ENCODE measurements at regions not wholly inside any gene's neighbourhood (a gene's known extent, or its start where the extent isn't known, plus 50 kb on each side); places are given as distances from the start of the nearest gene placed in this dataset.
"Not testable (repeated sequence)": the region's sequence is repeated elsewhere in the genome, so short reads cannot be mapped to it uniquely, and the experiment has no call there.

DNA sequence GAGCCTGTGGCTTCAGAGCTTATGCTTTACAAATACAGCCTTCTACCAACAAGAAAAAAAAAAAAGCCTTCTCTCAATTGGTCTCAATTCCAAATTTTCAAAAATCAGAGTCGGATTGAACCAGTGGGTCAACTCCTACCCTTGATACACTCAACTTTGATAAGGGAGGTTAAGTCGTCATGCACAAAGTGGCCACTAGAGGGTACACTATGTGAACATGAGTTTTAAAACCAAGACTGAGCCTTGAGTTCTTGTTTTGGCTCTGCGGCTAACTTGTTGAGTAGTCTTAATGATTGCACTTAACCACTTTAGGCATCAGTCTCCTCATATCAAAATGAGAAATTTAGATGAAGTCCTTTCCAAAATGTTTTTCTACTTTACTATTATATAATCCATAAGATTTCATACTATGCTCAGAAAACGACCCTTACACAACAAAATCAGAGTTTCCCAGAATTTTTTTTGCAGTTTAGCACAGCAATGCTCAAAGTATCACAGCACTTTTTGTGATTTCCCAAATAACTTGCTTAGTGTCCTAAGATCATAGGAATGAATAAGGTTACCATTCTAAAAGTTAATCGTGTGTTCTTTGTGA lies 92.9 kb upstream of the MTAP start:
- H3K4me3 Mint-ChIP-seq: no peak overlapping the region
- peaks cover under 1% of the 10 kb centered on the region for H3K9me3 Mint-ChIP-seq
- DNase-seq: no peak
- H3K27ac Mint-ChIP-seq: no peak overlapping the region
- H3K27me3 Mint-ChIP-seq: no peaks in the 10 kb centered on the region
- ATAC-seq (ENCODE audit: low read depth): no peak
- H3K4me1 Mint-ChIP-seq: peaks cover 9% of the 10 kb centered on the region
- POLR2A ChIA-PET: interaction anchor here (0.6 kb wide), 1 partner anchor 47 kb away, joined by 3 read pairs; no protein-coding TSS in a partner anchor
- no peaks in the 10 kb centered on the region for H3K36me3 Mint-ChIP-seq

- no peak overlapping the region for H3K4me3 Mint-ChIP-seq
- POLR2A ChIA-PET: no interaction called here
Measured at GRCh38 chr9:21710548-21711191, 91.8 kb upstream of the MTAP start.

DNA sequence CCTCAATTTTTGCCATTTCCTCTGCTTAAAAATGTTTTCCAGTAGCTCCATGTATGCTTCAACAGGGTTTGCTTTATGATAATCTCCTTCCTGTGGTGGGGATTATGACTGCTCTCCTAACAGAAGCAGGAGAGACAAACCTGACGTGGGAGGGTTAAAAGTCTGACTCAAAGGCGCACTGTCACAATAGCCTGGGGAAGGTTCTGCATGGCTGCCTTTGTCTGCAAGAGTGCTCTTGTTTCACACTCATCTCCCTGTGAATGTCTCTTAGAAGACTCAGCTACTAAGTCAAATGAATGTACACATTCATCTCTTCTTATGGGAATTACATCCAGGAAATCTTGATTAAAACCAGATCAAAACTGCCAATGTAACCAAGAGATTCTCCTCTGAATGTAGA lies 90.9 kb upstream of the MTAP start:
- POLR2A ChIA-PET: no interaction called here
- Mint-ChIP-seq H3K9me3 (peaks cover 7% of the 10 kb centered on the region), H3K4me1 (peaks cover 9% of the 10 kb centered on the region), H3K4me3 (no peak overlapping the region), H3K27me3 (no peaks in the 10 kb centered on the region), H3K27ac (no peak overlapping the region), H3K36me3 (peaks cover 4% of the 10 kb centered on the region)
- no peak for DNase-seq
- no peak for ATAC-seq (ENCODE audit: low read depth)

More at GRCh38 chr9:21710548-21711191, 91.8 kb upstream of the MTAP start:
- Mint-ChIP-seq H3K9me3 (peaks cover 3% of the 10 kb centered on the region), H3K4me1 (peaks cover 9% of the 10 kb centered on the region), H3K36me3 (no peaks in the 10 kb centered on the region), H3K27me3 (no peaks in the 10 kb centered on the region), H3K27ac (peak overlapping the region; percentile 3)
- ATAC-seq (ENCODE audit: low read depth): peak; percentile 86
- no peak for DNase-seq

DNA sequence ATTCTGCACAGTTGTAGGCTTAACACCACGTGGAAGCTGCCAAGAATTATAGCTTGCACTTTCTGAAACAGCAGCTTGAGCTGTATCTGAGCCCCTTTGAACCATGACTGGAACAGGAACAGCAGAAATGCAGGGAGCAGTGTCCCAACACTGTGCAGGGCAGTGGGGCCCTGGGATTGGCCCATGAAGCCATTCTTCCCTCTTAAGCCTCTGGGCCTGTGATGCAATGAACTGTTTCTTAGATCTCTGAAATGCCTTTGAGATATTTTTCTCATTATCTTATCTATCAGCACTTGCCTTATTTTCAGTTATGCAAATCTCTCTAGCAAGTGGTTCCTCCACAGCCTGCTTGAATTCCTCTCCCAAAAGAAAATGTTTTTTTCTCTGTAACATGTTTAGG lies 87.0 kb upstream of the MTAP start:
- Mint-ChIP-seq H3K27ac (no peak overlapping the region), H3K27me3 (peaks cover 10% of the 10 kb centered on the region), H3K4me3 (no peak overlapping the region), H3K4me1 (peaks cover 9% of the 10 kb centered on the region), H3K9me3 (peaks cover 7% of the 10 kb centered on the region), H3K36me3 (peaks cover 4% of the 10 kb centered on the region)
- POLR2A ChIA-PET: no interaction called here
- no peak for DNase-seq
- ATAC-seq (ENCODE audit: low read depth): no peak

DNA sequence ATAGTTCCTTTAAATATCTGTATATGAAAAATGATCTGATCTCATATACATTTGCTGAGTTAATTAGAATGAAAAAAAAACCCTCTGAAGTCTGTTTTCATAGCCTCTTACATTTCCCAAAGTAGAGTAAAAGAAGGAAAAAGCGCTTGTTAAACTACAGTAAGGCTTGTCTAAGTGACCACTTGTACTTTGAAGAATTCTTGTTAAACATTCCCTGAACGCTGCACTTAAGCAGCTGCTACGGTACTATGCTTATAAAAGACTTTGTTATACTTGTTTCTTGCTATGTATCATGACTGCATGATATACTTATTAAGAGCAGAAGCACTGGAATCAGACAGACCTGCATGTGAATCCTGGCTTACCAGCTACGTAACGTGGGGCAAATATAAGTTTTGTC lies 81.7 kb upstream of the MTAP start:
- Mint-ChIP-seq H3K9me3 (peaks cover 4% of the 10 kb centered on the region), H3K27me3 (peaks cover 22% of the 10 kb centered on the region), H3K36me3 (peaks cover 4% of the 10 kb centered on the region), H3K4me1 (no peaks in the 10 kb centered on the region), H3K27ac (no peak overlapping the region), H3K4me3 (no peak overlapping the region)
- POLR2A ChIA-PET: no interaction called here
- no peak for DNase-seq
- ATAC-seq (ENCODE audit: low read depth): no peak

DNA sequence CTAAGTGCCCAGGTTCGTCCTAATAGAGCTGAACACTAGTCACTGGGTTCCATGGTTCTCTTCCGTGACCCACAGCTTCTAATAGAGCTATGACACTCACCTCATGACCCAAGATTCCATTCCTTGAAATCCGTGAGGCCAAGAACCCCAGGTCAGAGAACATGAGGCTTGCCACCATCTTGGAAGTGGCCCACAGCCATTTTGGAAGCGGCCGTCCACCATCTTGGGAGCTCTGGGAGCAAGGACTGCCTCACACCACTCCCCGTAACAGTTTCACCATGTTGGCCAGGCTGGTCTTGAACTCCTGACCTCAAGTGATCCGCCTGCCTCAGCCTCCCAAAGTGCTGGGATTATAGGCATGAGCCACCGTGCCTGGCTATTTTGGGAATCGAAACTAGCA lies 75.0 kb upstream of the MTAP start:
- H3K4me1 Mint-ChIP-seq; H3K4me3 Mint-ChIP-seq; DNase-seq; ATAC-seq (ENCODE audit: low read depth); H3K9me3 Mint-ChIP-seq; H3K27ac Mint-ChIP-seq; H3K36me3 Mint-ChIP-seq; POLR2A ChIA-PET: not testable (repeated sequence)
- H3K27me3 Mint-ChIP-seq: peaks cover 20% of the 10 kb centered on the region

DNA sequence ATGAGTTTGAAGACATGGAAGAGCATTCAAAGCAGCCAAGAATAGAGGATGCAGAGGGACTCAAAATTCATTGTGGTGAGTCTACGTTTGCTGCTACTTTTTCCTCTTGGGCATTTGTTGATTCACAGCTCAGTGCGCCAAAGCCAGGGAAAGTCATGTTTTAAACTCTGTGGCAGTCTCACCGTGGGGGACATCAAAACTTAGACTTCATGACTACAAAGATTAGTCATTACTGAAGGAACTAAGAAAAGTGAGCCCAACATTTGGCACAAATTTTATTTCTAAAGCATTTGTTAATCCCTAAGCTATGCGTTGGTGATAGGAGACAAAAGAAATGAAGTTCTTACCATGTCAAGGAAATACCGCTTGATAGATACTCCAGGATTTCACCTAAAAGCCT lies 73.7 kb upstream of the MTAP start:
- POLR2A ChIA-PET: no interaction called here

DNA sequence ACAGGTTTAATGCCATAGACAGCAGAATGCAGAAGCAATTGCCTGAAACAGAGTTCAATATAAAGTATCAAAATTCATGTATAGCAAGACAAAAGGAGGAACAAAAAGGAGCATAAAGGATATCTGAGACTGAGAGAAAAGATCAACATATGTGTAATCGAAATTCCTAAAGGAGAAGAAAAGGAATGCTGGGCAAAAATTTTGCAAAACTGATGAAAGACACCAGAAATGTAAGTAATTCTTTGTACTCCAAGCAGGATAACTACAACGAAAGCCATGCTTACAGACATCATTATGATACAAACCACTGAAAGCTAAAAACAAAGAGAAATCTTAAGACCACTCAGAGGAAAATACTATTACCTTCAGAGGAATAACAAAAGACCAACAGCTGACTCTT lies 72.8 kb upstream of the MTAP start:
- Mint-ChIP-seq H3K4me1 (no peaks in the 10 kb centered on the region), H3K4me3 (no peak overlapping the region), H3K27me3 (peaks cover 17% of the 10 kb centered on the region), H3K36me3 (no peaks in the 10 kb centered on the region), H3K9me3 (peaks cover 1% of the 10 kb centered on the region), H3K27ac (no peak overlapping the region)
- DNase-seq (no peak), ATAC-seq (ENCODE audit: low read depth) (no peak)
- POLR2A ChIA-PET: no interaction called here

More for the DNA sequence above, 73.7 kb upstream of the MTAP start:
- ATAC-seq (ENCODE audit: low read depth) (no peak), DNase-seq (no peak)
- H3K36me3 Mint-ChIP-seq: no peaks in the 10 kb centered on the region
- peaks cover 20% of the 10 kb centered on the region for H3K27me3 Mint-ChIP-seq
- H3K27ac Mint-ChIP-seq: no peak overlapping the region
- H3K4me1 Mint-ChIP-seq: no peaks in the 10 kb centered on the region
- no peaks in the 10 kb centered on the region for H3K9me3 Mint-ChIP-seq
- H3K4me3 Mint-ChIP-seq: no peak overlapping the region

DNA sequence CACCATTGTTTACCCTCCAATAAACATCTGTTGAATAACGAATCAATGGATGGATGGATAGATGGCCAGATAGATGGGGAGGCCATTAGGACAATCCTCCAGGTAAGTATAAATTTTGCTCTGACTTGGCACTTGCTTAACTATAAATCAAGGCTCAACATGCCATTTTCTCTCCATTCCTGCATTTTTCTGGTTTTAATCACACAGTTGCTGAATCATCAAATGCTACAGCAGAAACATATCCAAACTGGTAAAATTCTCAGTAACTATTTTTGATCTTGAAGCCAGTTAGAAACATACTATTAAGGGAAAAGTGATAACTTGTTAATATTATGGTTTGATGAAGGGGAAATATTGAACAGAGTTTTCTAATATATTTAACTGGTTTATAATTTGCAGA lies 71.5 kb upstream of the MTAP start:
- DNase-seq (no peak), ATAC-seq (ENCODE audit: low read depth) (no peak)
- POLR2A ChIA-PET: no interaction called here
- H3K27me3 Mint-ChIP-seq: peaks cover 9% of the 10 kb centered on the region
- H3K4me3 Mint-ChIP-seq: no peak overlapping the region
- no peaks in the 10 kb centered on the region for H3K4me1 Mint-ChIP-seq
- H3K36me3 Mint-ChIP-seq: no peaks in the 10 kb centered on the region
- peaks cover 1% of the 10 kb centered on the region for H3K9me3 Mint-ChIP-seq
- H3K27ac Mint-ChIP-seq: no peak overlapping the region

GRCh38 chr9:21741151-21741550 lies 61.3 kb upstream of the MTAP start:
- no peak overlapping the region for H3K27ac Mint-ChIP-seq
- POLR2A ChIA-PET: no interaction called here
- DNase-seq (no peak), ATAC-seq (ENCODE audit: low read depth) (no peak)
- H3K9me3 Mint-ChIP-seq: no peaks in the 10 kb centered on the region
- H3K27me3 Mint-ChIP-seq: peaks cover 25% of the 10 kb centered on the region
- no peaks in the 10 kb centered on the region for H3K36me3 Mint-ChIP-seq
- H3K4me1 Mint-ChIP-seq: no peaks in the 10 kb centered on the region
- no peak overlapping the region for H3K4me3 Mint-ChIP-seq

GRCh38 chr9:21744320-21744719 lies 58.1 kb upstream of the MTAP start:
- ATAC-seq (ENCODE audit: low read depth) (no peak), DNase-seq (no peak)
- peaks cover 23% of the 10 kb centered on the region for H3K27me3 Mint-ChIP-seq
- POLR2A ChIA-PET: no interaction called here
- no peaks in the 10 kb centered on the region for H3K9me3 Mint-ChIP-seq
- no peak overlapping the region for H3K27ac Mint-ChIP-seq
- no peak overlapping the region for H3K4me3 Mint-ChIP-seq
- H3K4me1 Mint-ChIP-seq: no peaks in the 10 kb centered on the region
- H3K36me3 Mint-ChIP-seq: no peaks in the 10 kb centered on the region

GRCh38 chr9:21744841-21745240 lies 57.6 kb upstream of the MTAP start:
- ATAC-seq (ENCODE audit: low read depth) (no peak), DNase-seq (no peak)
- Mint-ChIP-seq H3K9me3 (no peaks in the 10 kb centered on the region), H3K27me3 (peaks cover 21% of the 10 kb centered on the region), H3K27ac (no peak overlapping the region), H3K36me3 (no peaks in the 10 kb centered on the region), H3K4me1 (no peaks in the 10 kb centered on the region), H3K4me3 (no peak overlapping the region)
- POLR2A ChIA-PET: no interaction called here

DNA sequence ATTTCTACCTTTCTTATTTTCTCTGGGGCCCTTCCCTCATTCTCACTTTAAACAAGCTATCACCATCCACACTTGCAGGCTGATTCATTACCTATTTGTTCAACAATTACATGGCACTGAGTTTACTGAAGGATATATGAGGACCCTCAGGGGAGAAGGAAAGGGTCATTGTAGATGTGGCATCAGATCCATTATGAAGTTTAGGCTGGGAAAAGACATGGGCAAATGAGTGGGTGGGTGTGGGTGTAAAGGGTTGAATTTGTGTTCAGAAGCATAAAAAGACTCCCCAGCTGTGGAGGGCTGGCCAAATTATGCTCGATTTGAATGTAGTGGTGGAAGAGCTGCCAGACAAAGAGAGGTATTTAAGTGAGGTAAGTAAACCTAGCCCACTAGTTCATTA lies 55.9 kb upstream of the MTAP start:
- ATAC-seq (ENCODE audit: low read depth) (no peak), DNase-seq (no peak)
- Mint-ChIP-seq H3K9me3 (no peaks in the 10 kb centered on the region), H3K36me3 (no peaks in the 10 kb centered on the region), H3K27ac (no peak overlapping the region), H3K4me3 (no peak overlapping the region), H3K27me3 (peaks cover 26% of the 10 kb centered on the region), H3K4me1 (no peaks in the 10 kb centered on the region)
- POLR2A ChIA-PET: no interaction called here

DNA sequence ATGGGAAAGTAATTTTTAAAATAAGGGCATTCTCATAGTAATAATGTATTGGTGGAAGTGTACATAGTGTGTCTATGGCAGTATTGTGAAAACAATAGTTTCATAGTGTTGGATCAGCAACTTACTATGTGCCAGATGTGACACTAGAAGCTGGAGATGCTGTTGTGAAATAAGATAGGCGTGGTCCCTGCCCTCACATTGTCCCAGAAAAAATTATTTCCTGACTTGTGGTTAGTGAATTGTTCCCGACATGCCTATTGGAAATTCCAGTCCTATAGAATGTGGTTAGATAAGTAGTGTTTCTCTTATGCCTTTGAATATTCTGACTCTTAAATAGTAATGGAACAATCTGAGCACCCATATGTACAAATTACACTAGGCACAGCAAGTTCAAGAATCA lies 55.3 kb upstream of the MTAP start:
- ATAC-seq (ENCODE audit: low read depth) (no peak), DNase-seq (no peak)
- H3K4me1 Mint-ChIP-seq: no peaks in the 10 kb centered on the region
- no peak overlapping the region for H3K27ac Mint-ChIP-seq
- H3K4me3 Mint-ChIP-seq: no peak overlapping the region
- no peaks in the 10 kb centered on the region for H3K9me3 Mint-ChIP-seq
- no peaks in the 10 kb centered on the region for H3K36me3 Mint-ChIP-seq
- peaks cover 27% of the 10 kb centered on the region for H3K27me3 Mint-ChIP-seq
- POLR2A ChIA-PET: no interaction called here
